GM19397 (cell line): ENCODE measurements at regions not wholly inside any gene's neighbourhood (a gene's known extent, or its start where the extent isn't known, plus 50 kb on each side); places are given as distances from the start of the nearest gene placed in this dataset.

Experiments
- ATAC-seq: cut with Tn5 transposase; IDR thresholded peaks from one replicate; pipeline ENCODE4 v1.9.1; 2021; ENCODE audit warnings: mild to moderate bottlenecking, moderate library complexity; ENCODE audit not compliant: unreplicated experiment

- no peak for ATAC-seq
These were observed 419.8 kb downstream of the PLK2 start for GRCh38 chr5:58040044-58040443.

DNA sequence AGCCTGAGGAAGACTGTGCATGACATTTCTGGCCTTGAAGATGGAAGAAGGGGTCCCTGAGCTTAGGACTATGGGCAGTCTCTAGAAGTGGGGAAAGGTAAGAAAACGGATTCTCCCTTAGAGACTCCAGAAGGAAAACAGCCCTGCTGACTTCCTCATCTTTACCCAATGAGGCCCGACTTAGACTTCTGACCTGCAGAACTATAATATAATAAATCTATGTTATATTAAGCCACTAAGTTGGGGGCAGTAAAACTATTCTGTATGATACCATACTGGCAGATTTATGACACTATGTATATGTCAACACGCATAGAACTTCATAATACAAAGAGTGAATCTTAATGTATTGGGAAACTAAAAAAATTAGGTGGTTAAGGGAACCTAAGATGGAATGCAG lies 422.0 kb downstream of the PLK2 start:
- no peak for ATAC-seq

DNA sequence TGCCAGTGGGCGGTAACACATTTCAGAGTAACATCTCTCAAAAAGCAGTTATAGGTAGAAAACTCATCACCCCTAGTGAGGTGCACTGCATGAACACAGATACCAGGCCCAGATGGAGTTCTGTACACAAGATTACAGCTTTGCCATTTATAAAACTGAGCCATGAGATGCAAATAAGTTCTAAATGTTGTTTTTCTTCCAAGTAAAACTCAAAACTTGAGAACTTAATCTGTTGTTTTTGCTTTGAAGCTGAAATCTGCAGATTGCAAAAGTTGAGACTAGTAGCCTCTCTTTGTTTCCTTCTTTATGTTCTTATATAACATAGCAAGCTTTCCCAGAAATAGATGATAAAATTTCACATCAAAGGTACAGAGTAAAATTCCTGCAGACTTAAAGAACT lies 434.1 kb downstream of the PLK2 start:
- ATAC-seq, result no peak

DNA sequence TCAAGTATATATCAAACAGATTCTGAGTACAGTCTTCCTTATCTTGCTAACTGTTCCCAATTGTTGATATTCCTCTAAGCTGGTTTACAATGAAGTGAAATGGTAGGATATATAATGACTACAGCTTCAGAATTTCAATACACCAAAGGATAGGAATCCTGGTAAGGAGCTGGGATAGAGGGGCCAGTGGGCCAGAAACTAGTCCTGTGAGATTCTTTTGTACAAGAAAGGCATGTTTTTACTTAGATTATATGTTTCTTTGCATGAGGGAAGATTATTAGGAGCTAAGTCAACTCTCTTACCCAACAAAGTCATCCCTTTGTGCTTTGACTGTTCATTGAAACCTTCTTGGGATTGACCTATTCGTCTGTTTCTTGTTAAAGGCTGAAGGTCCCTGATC lies 435.7 kb downstream of the PLK2 start:
- no peak for ATAC-seq

- ATAC-seq, result no peak
These were observed 437.8 kb downstream of the PLK2 start for GRCh38 chr5:58022055-58022454.

GRCh38 chr5:58021466-58021865 lies 438.4 kb downstream of the PLK2 start:
- no peak for ATAC-seq

- ATAC-seq, result no peak
These were observed 440.3 kb downstream of the PLK2 start for GRCh38 chr5:58019614-58020013.

DNA sequence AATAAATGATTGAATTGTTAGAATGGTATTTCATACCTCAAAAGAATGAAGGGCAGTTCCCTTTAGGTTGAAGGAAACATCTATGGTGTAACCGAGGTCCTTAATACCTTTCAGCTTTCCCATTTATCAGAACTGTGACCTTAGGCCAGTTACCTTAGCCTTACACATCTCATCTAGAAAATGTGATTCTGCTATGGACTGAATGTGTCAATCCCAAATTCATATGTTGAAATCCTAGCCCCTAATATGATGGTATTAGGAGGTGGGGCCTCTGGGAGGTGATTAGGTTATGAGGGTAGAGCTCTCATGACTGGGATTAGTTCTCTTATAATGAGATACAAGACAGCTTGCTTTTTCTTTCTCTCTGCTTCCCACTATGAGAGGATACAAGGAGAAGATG lies 441.9 kb downstream of the PLK2 start:
- ATAC-seq, result no peak

DNA sequence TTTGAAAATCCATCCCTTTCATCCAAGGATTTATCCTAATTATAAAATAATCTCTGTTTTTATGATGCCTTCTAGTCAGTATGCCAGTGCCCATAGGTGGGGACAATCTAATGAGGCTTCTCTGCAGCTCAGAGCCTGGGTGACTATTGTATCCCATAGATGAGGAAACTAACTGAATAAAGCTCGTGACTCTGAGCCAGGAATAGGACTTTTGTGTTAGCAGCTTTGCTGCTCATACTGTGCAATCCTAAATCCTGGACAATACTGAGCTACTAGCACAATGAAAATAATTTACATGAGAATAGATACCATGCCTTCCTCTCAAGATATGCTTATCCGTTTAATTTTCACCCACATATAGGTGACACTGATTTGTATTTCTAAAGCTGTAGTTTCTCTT lies 443.0 kb downstream of the PLK2 start:
- no peak for ATAC-seq

GRCh38 chr5:58016358-58016757 lies 443.5 kb downstream of the PLK2 start:
- ATAC-seq, result no peak

GRCh38 chr5:58015175-58015574 lies 444.7 kb downstream of the PLK2 start:
- no peak for ATAC-seq

DNA sequence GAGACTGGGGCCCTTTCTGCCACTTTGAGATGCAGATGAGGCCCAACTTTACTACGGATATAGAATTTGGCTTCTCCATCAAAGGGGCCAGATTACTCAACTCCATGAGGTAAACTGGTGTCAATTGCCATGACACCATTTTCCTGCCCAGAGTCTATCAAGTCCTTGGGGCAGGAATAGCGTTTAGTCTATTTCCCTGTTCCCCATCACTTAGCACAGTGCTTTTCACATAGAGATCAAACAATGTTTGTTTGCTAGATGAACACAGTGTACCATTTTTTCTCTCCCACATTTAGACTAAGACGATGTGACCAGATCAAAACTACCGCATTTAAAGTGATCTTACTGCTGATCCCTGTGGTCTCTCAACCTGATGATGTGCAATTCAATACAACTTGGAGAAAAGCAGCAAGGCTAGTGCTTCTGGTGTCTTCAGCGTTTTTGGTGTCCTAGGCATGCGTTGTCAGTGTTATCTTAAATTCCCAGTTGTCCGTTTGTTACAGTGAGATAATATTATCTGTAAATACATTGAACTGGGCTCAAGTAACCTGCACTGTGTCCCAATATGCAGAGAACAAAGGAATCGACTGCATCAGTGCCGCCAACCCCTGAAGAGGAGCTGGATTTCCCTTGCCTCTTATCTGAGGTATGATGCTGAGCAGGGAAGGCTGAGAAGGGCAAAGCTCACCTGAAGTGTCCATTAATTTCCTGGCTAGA lies 446.2 kb downstream of the PLK2 start:
- ATAC-seq, result no peak

- no peak for ATAC-seq
These were observed 447.0 kb downstream of the PLK2 start for GRCh38 chr5:58012801-58013315.

GRCh38 chr5:58012102-58012501 lies 447.8 kb downstream of the PLK2 start:
- ATAC-seq, result no peak

DNA sequence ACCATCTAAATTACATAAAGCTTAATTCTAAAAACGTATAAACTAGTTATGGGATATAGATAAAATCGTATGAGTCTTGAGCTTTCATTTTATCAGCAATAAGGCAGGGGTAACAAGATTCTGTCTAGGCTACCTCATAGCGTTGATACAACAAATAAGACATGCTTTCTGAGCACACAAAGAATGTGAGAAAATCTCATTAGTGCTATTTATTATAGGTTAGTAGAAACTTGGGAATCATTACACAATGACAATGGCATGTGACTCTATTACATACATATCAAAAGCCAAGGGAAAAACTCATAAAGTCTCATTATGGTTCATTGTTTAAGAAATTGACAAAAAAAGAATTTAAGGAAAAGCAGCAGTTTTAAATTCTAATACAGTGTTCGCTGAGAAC lies 448.6 kb downstream of the PLK2 start:
- ATAC-seq, result no peak

DNA sequence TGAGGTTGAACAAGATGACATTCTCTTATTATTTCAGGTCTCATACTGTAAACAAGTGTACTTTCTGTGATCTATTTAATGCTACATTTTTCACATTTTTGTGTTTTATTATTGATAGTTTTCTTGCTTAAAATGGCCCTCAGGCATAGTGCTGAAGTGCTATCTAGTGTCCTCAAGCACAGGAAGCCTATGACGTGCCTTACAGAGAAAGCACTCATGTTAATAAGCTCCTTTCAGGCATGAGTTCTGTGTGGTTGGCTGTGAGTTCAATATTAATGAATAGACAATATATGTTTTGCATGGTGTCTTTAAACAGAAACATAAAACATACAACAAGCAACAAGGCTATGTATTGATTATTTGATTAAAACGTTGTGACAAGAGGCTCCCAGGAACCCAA lies 450.1 kb downstream of the PLK2 start:
- ATAC-seq, result no peak

DNA sequence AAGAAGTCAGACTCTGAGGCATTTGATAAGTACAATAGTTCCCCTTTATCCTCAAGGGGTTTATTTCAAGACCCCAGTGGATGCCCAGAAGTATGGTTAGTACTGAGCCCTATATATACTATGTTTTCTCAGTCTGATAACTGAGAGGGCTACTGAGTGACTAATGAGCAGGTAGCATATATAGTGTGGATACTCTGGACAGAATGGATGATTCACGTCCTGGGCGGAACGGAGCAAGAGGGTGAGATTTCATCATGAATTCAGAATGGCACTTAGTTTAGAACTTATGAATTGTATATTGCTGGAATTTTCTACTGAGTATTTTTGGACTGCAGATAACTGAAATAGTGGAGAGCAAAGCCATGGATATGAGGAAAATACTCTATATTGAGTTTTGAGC lies 457.6 kb downstream of the PLK2 start:
- no peak for ATAC-seq

GRCh38 chr5:57993866-57994265 lies 466.0 kb downstream of the PLK2 start:
- no peak for ATAC-seq

DNA sequence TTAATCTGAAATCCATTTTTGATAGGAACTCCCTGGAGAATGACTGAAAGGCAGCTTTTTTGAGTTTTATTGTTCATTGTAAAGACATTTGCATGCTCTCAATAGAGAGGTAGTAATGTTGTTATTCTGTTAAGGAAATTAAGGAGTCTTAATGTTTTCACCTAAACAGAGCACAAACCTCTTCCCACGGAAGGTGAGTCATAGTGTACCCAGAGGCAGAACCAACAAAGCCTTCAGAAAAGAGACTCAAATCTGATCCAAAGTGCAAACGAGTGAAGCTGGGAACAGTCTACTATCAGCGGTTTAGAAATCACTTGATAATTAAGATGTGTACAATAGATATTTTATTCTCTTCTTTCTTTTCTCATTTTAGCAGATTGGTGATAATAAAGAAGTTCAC lies 470.5 kb downstream of the PLK2 start:
- no peak for ATAC-seq

DNA sequence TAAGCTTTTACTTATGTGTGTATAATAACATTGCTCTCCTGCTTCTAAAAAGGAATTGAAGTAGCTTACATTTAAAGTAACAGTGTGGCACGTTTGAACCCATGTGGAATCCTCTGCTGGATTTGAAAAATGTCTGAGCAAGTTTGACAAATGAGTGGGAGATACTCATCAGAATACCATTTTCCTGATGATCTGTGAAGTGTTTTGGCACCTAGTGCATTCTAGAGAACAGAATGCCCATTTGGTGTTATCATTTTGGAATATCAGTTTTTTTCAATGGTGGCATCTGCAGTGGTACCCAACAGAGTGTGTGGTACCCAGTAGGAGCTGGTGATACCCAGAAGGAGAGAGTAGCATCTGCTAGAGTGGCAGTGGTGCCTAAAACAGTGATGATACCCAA lies 471.1 kb downstream of the PLK2 start:
- ATAC-seq, result no peak

GRCh38 chr5:57987552-57987951 lies 472.3 kb downstream of the PLK2 start:
- ATAC-seq, result no peak

GRCh38 chr5:57986761-57987341 lies 473.0 kb downstream of the PLK2 start:
- ATAC-seq, result no peak

GRCh38 chr5:57983426-57983825 lies 476.5 kb downstream of the PLK2 start:
- ATAC-seq, result no peak
